ENCODE measurements at regions not wholly inside any gene's neighbourhood (a gene's known extent, or its start where the extent isn't known, plus 50 kb on each side); places are given as distances from the start of the nearest gene placed in this dataset.
A peak's percentile ranks its signal among the peaks of the same experiment; 100 is the strongest.

DNA sequence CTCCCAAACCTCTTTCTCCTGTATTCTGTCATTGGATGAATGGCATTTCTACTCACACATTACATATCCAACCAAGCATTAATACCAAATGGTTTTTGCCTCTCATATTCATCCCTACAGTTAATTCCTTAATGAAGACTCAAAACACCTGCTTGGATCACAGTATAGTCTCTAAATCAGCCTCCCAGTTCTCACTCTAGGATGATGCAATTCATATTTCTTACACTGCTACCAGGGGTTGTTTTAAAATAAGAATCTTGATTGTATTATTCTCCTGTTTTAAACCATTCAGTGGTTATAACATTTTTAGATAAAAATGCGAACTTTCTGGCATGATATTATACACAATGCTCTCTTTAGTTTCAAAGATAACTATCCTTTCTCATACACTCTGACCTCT is 281.4 kb upstream of the ZEB2 start:
- TF ChIP-seq, protein P1, sequence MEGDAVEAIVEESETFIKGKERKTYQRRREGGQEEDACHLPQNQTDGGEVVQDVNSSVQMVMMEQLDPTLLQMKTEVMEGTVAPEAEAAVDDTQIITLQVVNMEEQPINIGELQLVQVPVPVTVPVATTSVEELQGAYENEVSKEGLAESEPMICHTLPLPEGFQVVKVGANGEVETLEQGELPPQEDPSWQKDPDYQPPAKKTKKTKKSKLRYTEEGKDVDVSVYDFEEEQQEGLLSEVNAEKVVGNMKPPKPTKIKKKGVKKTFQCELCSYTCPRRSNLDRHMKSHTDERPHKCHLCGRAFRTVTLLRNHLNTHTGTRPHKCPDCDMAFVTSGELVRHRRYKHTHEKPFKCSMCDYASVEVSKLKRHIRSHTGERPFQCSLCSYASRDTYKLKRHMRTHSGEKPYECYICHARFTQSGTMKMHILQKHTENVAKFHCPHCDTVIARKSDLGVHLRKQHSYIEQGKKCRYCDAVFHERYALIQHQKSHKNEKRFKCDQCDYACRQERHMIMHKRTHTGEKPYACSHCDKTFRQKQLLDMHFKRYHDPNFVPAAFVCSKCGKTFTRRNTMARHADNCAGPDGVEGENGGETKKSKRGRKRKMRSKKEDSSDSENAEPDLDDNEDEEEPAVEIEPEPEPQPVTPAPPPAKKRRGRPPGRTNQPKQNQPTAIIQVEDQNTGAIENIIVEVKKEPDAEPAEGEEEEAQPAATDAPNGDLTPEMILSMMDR (IDR thresholded peaks at IDR 0.05; ENCODE audit: unreplicated experiment) = no peak
- H3K4me3 Mint-ChIP-seq = no peak overlapping the region

DNA sequence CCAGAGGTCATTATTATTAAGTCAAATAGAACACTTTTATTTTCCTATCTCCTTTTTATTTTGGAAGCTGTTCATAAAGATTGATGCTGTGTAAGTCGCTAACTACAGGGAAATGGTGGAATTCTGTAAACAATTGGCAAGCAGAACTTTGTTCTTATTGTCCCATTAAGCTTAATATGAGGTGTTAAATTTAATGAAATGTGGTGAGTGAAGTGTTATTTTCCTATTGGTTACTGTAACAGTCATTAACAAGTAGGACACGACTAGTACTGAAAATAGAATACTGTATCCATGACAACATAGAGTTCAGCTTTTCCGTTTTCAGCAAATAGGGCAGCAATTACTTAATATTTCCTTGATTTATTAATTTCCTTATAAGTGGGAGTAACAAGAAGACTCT is 279.1 kb upstream of the ZEB2 start:
- Mint-ChIP-seq H3K4me1 (peaks cover 23% of the 10 kb centered on the region), H3K27me3 (ENCODE audit: low read depth) (no peaks in the 10 kb centered on the region), H3K36me3 (no peaks in the 10 kb centered on the region), H3K4me3 (no peak overlapping the region), H3K9me3 (no peaks in the 10 kb centered on the region), H3K27ac (no peak overlapping the region)
- no peak for DNase-seq (ENCODE audit: low spot score in 2 of 2, unreplicated experiment in 2 of 2)
- TF ChIP-seq, protein P1 (IDR thresholded peaks at IDR 0.05; ENCODE audit: unreplicated experiment) = no peak

More for the DNA sequence above, 281.4 kb upstream of the ZEB2 start:
- Mint-ChIP-seq H3K9me3 (no peaks in the 10 kb centered on the region), H3K27ac (no peak overlapping the region), H3K27me3 (ENCODE audit: low read depth) (no peaks in the 10 kb centered on the region), H3K36me3 (no peaks in the 10 kb centered on the region), H3K4me1 (peaks cover 17% of the 10 kb centered on the region)
- no peak for DNase-seq (ENCODE audit: low spot score in 2 of 2, unreplicated experiment in 2 of 2)

DNA sequence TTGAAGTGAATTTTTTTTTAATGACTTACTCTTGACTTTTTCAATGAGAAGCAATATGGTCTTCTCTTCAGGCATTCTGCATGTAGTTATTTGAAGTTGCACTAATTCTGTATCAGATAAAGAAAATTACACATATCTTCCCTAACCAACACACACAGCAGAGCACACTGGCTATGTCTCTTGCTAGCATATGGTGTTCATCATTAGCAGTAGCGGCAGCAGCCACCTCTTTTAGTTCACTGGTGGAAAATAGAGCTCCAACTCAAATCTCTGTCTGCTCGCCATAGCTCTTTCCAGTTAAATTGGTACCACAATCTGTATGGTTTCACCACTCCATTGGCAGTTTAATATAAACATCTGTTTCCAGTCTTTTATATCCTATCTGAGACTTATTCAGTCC is 278.1 kb upstream of the ZEB2 start:
- DNase-seq (ENCODE audit: low spot score in 2 of 2, unreplicated experiment in 2 of 2) = no peak
- Mint-ChIP-seq H3K4me3 (no peak overlapping the region), H3K27ac (no peak overlapping the region), H3K27me3 (ENCODE audit: low read depth) (no peaks in the 10 kb centered on the region), H3K9me3 (no peaks in the 10 kb centered on the region), H3K4me1 (peaks cover 23% of the 10 kb centered on the region), H3K36me3 (no peaks in the 10 kb centered on the region)
- TF ChIP-seq, protein P1 (IDR thresholded peaks at IDR 0.05; ENCODE audit: unreplicated experiment) = no peak

DNA sequence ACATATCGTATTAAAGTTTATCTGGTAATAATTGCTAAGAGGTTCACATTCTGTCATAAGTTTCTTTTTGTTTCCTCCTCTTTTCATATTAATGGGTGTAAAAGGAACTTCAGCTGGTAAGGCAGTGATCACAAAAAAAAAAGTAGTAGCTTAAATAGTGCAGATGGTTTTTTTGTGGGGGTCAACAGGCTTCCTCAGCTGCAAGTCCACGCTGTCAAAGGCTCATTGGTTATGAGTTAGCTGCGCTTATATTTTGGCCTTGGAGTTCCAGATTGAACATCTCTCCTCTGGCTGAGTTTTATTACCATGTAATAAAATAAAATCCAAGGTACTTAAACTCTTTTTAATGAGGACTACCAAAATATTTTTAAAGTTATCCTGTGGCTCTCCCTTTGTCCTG is 277.0 kb upstream of the ZEB2 start:
- Mint-ChIP-seq H3K4me1 (peaks cover 23% of the 10 kb centered on the region), H3K27me3 (ENCODE audit: low read depth) (no peaks in the 10 kb centered on the region), H3K4me3 (no peak overlapping the region), H3K27ac (peak overlapping the region; percentile 39), H3K9me3 (no peaks in the 10 kb centered on the region), H3K36me3 (no peaks in the 10 kb centered on the region)
- DNase-seq (ENCODE audit: low spot score in 2 of 2, unreplicated experiment in 2 of 2) = no peak
- TF ChIP-seq, protein P1 (IDR thresholded peaks at IDR 0.05; ENCODE audit: unreplicated experiment) = no peak

DNA sequence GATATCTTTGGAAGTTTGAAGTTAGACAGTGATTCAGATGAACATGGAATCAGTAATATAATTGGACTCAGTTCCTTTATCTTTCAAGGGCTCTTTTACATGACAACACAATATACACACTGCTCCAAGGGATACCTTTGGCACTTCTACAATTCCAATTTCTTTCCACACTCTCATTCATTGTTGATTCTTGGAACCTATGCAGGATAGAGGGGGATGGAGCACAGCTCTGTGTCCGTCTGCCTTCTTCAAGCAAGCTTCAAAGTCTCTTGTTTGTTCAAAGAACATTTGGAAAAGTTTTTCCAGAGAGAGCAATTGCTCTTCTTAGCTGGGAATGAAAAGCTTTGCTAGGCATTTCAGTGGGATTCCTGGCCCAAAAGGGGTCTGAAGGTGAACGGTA is 276.2 kb upstream of the ZEB2 start:
- H3K4me1 Mint-ChIP-seq = peaks cover 20% of the 10 kb centered on the region
- H3K36me3 Mint-ChIP-seq = no peaks in the 10 kb centered on the region
- H3K4me3 Mint-ChIP-seq = no peak overlapping the region
- peak overlapping the region; percentile 39 for H3K27ac Mint-ChIP-seq
- H3K27me3 Mint-ChIP-seq (ENCODE audit: low read depth) = no peaks in the 10 kb centered on the region
- DNase-seq (ENCODE audit: low spot score in 2 of 2, unreplicated experiment in 2 of 2) = no peak
- no peaks in the 10 kb centered on the region for H3K9me3 Mint-ChIP-seq
- TF ChIP-seq, protein P1 (IDR thresholded peaks at IDR 0.05; ENCODE audit: unreplicated experiment) = no peak

DNA sequence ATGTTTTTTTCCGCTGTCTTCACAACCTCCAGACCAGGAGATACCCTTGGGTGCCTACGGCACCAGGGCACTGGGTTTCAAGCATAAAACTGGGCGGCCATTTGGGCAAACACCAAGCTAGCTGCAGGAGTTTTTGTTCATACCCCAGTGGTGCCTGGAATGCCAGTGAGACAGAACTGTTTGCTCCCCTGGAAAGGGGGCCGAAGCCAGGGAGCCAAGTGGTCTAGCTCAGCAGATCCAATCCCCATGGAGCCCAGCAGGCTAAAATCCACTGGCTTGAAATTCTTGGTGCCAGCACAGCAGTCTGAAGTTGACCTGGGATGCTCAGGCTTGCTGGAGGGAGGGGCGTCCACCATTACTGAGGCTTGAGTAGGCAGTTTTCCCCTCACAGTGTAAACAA is 265.3 kb upstream of the ZEB2 start:
- peaks cover 11% of the 10 kb centered on the region for H3K36me3 Mint-ChIP-seq
- no peak for DNase-seq (ENCODE audit: low spot score in 2 of 2, unreplicated experiment in 2 of 2)
- H3K27me3 Mint-ChIP-seq (ENCODE audit: low read depth) = no peaks in the 10 kb centered on the region
- TF ChIP-seq, protein P1 (IDR thresholded peaks at IDR 0.05; ENCODE audit: unreplicated experiment) = no peak
- H3K4me1 Mint-ChIP-seq = no peaks in the 10 kb centered on the region
- no peak overlapping the region for H3K27ac Mint-ChIP-seq
- H3K4me3 Mint-ChIP-seq = no peak overlapping the region
- peaks cover 48% of the 10 kb centered on the region for H3K9me3 Mint-ChIP-seq

Data from mesothelial cell of epicardium (in vitro differentiated cells).